DMS53 treated with DMSO at 0.1 percent for 48 hours (cell line): ENCODE measurements at regions not wholly inside any gene's neighbourhood (a gene's known extent, or its start where the extent isn't known, plus 50 kb on each side); places are given as distances from the start of the nearest gene placed in this dataset.
A peak's percentile ranks its signal among the peaks of the same experiment; 100 is the strongest.

ENCODE experiments used
- DNase-seq: peaks from one replicate; lab custom pipeline; 2025; ENCODE audit not compliant: unreplicated experiment; lab: John Stamatoyannopoulos, UW

GRCh38 chr20:10986586-10986985 is 312.8 kb upstream of the JAG1 start:
- no peak for DNase-seq

- DNase-seq = no peak
Measured at GRCh38 chr20:10987651-10988383, 314.0 kb upstream of the JAG1 start.

- DNase-seq = no peak
Measured at GRCh38 chr20:10990625-10991382, 317.0 kb upstream of the JAG1 start.

- DNase-seq = no peak
Measured at GRCh38 chr20:10992731-10993130, 318.9 kb upstream of the JAG1 start.

GRCh38 chr20:10994991-10995700 is 321.3 kb upstream of the JAG1 start:
- DNase-seq = no peak

- DNase-seq = no peak
Measured at GRCh38 chr20:10998476-10998875, 324.7 kb upstream of the JAG1 start.

GRCh38 chr20:11000416-11000815 is 326.6 kb upstream of the JAG1 start:
- DNase-seq = no peak

GRCh38 chr20:11001302-11001701 is 327.5 kb upstream of the JAG1 start:
- no peak for DNase-seq

- peak; percentile 81 for DNase-seq
Measured at GRCh38 chr20:11001764-11002540, 328.2 kb upstream of the JAG1 start.

GRCh38 chr20:11003341-11003740 is 329.5 kb upstream of the JAG1 start:
- DNase-seq = no peak

GRCh38 chr20:11008444-11009033 is 334.7 kb upstream of the JAG1 start:
- DNase-seq = no peak

GRCh38 chr20:11011653-11012052 is 337.9 kb upstream of the JAG1 start:
- no peak for DNase-seq

- DNase-seq = no peak
Measured at GRCh38 chr20:11012975-11013374, 339.2 kb upstream of the JAG1 start.

- no peak for DNase-seq
Measured at GRCh38 chr20:11013801-11014200, 340.0 kb upstream of the JAG1 start.

GRCh38 chr20:11015440-11015839 is 341.6 kb upstream of the JAG1 start:
- no peak for DNase-seq

- no peak for DNase-seq
Measured at GRCh38 chr20:11017446-11017845, 343.6 kb upstream of the JAG1 start.

GRCh38 chr20:11018668-11019170 is 344.9 kb upstream of the JAG1 start:
- no peak for DNase-seq

- no peak for DNase-seq
Measured at GRCh38 chr20:11020712-11021111, 346.9 kb upstream of the JAG1 start.

- DNase-seq = no peak
Measured at GRCh38 chr20:11027224-11027623, 353.4 kb upstream of the JAG1 start.

GRCh38 chr20:11030351-11030750 is 356.6 kb upstream of the JAG1 start:
- DNase-seq = no peak

- no peak for DNase-seq
Measured at GRCh38 chr20:11031300-11031699, 357.5 kb upstream of the JAG1 start.
